ENCODE measurements at regions not wholly inside any gene's neighbourhood (a gene's known extent, or its start where the extent isn't known, plus 50 kb on each side); places are given as distances from the start of the nearest gene placed in this dataset.

GRCh38 chr6:56796196-56796532 is 153.5 kb upstream of the DST start:
- Histone ChIP-seq H3K9ac (ENCODE audit: extremely low read depth, insufficient read length, low read length) (no peak overlapping the region), H2AK5ac (ENCODE audit: insufficient read length, low read length) (no peak overlapping the region), H3K4ac (ENCODE audit: low read depth, low read length) (no peak overlapping the region), H4K20me1 (ENCODE audit: control insufficient read depth, insufficient read depth, insufficient read length) (no peaks in the 10 kb centered on the region), H3K14ac (ENCODE audit: insufficient read depth, low read length) (no peak overlapping the region), H3K27ac (ENCODE audit: insufficient read length, low read depth, low read length) (peak overlapping the region; percentile 25), H2BK12ac (ENCODE audit: insufficient read length, low read depth, low read length) (no peak overlapping the region), H2AFZ (ENCODE audit: low read length) (no peak overlapping the region), H3K79me2 (ENCODE audit: insufficient read depth, low read length) (peaks cover 13% of the 10 kb centered on the region; the same call in 1 of the 2 replicates), H2BK20ac (ENCODE audit: low read depth, low read length, poor library complexity, severe bottlenecking) (no peak overlapping the region), H3K56ac (ENCODE audit: insufficient read length, low read depth, low read length) (no peak overlapping the region), H3K27me3 (ENCODE audit: insufficient read depth, low read length) (no peaks in the 10 kb centered on the region), H4K91ac (ENCODE audit: insufficient read length, low read depth, low read length) (no peak overlapping the region), H4K5ac (ENCODE audit: insufficient read length, low read depth, low read length) (no peak overlapping the region), H2BK120ac (ENCODE audit: low read depth, low read length, poor library complexity, severe bottlenecking) (no peak overlapping the region), H3K4me2 (ENCODE audit: insufficient read depth, insufficient read length, low read length) (no peak overlapping the region), H3K9me3 (ENCODE audit: control insufficient read depth, low read depth, low read length) (no peaks in the 10 kb centered on the region), H3K23me2 (ENCODE audit: insufficient read length, low read depth, low read length, poor library complexity, severe bottlenecking) (no peaks in the 10 kb centered on the region), H3T11ph (ENCODE audit: low read length) (no peak overlapping the region), H3K18ac (ENCODE audit: insufficient read length, low read depth, low read length) (no peak overlapping the region), H2BK15ac (ENCODE audit: low read depth, low read length) (no peak overlapping the region), H3K79me1 (ENCODE audit: insufficient read depth, low read depth, low read length, poor library complexity, severe bottlenecking) (peaks cover 8% of the 10 kb centered on the region), H4K8ac (replicated peaks; ENCODE audit: insufficient read length, low read depth, low read length) (no peak overlapping the region), H3K4me1 (ENCODE audit: insufficient read depth, low read length) (peaks cover 16% of the 10 kb centered on the region), H2BK5ac (ENCODE audit: insufficient read length, low read length) (no peak overlapping the region), H3K23ac (ENCODE audit: insufficient read length, low read depth, low read length) (no peak overlapping the region)
- Mint-ChIP-seq H3K9me3 (no peaks in the 10 kb centered on the region), H3K27ac (peak overlapping the region in 2 of 3 experiments; percentile 26 to 98; a peak in 5 of 7 replicates), H3K27me3 (ENCODE audit: low read depth) (no peaks in the 10 kb centered on the region), H3K4me3 (peak overlapping the region in 1 of 2 experiments; percentile 33; a peak in 3 of 5 replicates), H3K36me3 (ENCODE audit: insufficient read depth in 1 of 3, low read depth in 3 of 3) (peaks cover 0 to 3% (median 0%) of the 10 kb centered on the region in 3 experiments; a peak in 3 of 7 replicates), H3K4me1 (peaks cover 57 to 66% of the 10 kb centered on the region in 2 experiments)
- WGBS (ENCODE audit: extremely low coverage, insufficient read length, low lambda C conversion rate): no CpG with 5 or more reads among the region's 1 CpG
- TF ChIP-seq, protein P1, sequence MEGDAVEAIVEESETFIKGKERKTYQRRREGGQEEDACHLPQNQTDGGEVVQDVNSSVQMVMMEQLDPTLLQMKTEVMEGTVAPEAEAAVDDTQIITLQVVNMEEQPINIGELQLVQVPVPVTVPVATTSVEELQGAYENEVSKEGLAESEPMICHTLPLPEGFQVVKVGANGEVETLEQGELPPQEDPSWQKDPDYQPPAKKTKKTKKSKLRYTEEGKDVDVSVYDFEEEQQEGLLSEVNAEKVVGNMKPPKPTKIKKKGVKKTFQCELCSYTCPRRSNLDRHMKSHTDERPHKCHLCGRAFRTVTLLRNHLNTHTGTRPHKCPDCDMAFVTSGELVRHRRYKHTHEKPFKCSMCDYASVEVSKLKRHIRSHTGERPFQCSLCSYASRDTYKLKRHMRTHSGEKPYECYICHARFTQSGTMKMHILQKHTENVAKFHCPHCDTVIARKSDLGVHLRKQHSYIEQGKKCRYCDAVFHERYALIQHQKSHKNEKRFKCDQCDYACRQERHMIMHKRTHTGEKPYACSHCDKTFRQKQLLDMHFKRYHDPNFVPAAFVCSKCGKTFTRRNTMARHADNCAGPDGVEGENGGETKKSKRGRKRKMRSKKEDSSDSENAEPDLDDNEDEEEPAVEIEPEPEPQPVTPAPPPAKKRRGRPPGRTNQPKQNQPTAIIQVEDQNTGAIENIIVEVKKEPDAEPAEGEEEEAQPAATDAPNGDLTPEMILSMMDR (conservative IDR thresholded peaks at IDR 0.05): no peak
- no peak for DNase-seq
